ENCODE measurements at regions not wholly inside any gene's neighbourhood (a gene's known extent, or its start where the extent isn't known, plus 50 kb on each side); places are given as distances from the start of the nearest gene placed in this dataset.

GRCh38 chr9:126157826-126158587 lies 168.6 kb upstream of the MVB12B start:
- no peak for TF ChIP-seq CTCF (IDR thresholded peaks at IDR 0.05)
- TF ChIP-seq POLR2A (IDR thresholded peaks at IDR 0.05) = no peak
- no peak for TF ChIP-seq EP300 (IDR thresholded peaks at IDR 0.05)
- Histone ChIP-seq H3K36me3 (no peaks in the 10 kb centered on the region), H3K27ac (no peak overlapping the region), H3K4me1 (no peaks in the 10 kb centered on the region), H3K4me3 (no peak overlapping the region), H3K9me3 (no peaks in the 10 kb centered on the region), H3K27me3 (peaks cover 0 to 1% of the 10 kb centered on the region in 2 donors)
- DNase-seq (ENCODE audit: low spot score in 2 of 2) = no peak
- 67 to 68% methylated on average over 29 of the region's 29 CpGs for WGBS, 2 donors

- Histone ChIP-seq H3K27ac (no peak overlapping the region), H3K4me1 (no peaks in the 10 kb centered on the region), H3K36me3 (no peaks in the 10 kb centered on the region), H3K9me3 (no peaks in the 10 kb centered on the region), H3K27me3 (no peaks in the 10 kb centered on the region), H3K4me3 (no peak overlapping the region)
- 52 to 56% methylated on average over 10 of the region's 10 CpGs for whole genome bisulfite sequencing, 2 donors
- no peak for TF ChIP-seq EP300 (IDR thresholded peaks at IDR 0.05)
- no peak for TF ChIP-seq POLR2A (IDR thresholded peaks at IDR 0.05)
- no peak for TF ChIP-seq CTCF (IDR thresholded peaks at IDR 0.05)
- DNase-seq (ENCODE audit: low spot score in 2 of 2) = no peak
Measured at GRCh38 chr9:126158588-126159429, 167.8 kb upstream of the MVB12B start.

GRCh38 chr9:126159430-126160060 lies 167.1 kb upstream of the MVB12B start:
- no peaks in the 10 kb centered on the region for H3K36me3 ChIP-seq
- no peak overlapping the region for H3K4me3 ChIP-seq
- WGBS, 2 donors = 64 to 69% methylated on average over 17 of the region's 17 CpGs
- no peak for TF ChIP-seq CTCF (IDR thresholded peaks at IDR 0.05)
- TF ChIP-seq POLR2A (IDR thresholded peaks at IDR 0.05) = no peak
- TF ChIP-seq EP300 (IDR thresholded peaks at IDR 0.05) = no peak
- H3K9me3 ChIP-seq = no peaks in the 10 kb centered on the region
- H3K27ac ChIP-seq = no peak overlapping the region
- H3K27me3 ChIP-seq = no peaks in the 10 kb centered on the region
- H3K4me1 ChIP-seq = no peaks in the 10 kb centered on the region
- no peak for DNase-seq (ENCODE audit: low spot score in 2 of 2)

- WGBS, 2 donors = 63 to 64% methylated on average over 10 of the region's 10 CpGs
- TF ChIP-seq POLR2A (IDR thresholded peaks at IDR 0.05) (no peak), CTCF (IDR thresholded peaks at IDR 0.05) (no peak), EP300 (IDR thresholded peaks at IDR 0.05) (no peak)
- H3K27ac ChIP-seq = no peak overlapping the region
- H3K36me3 ChIP-seq = no peaks in the 10 kb centered on the region
- H3K27me3 ChIP-seq = no peaks in the 10 kb centered on the region
- H3K4me1 ChIP-seq = no peaks in the 10 kb centered on the region
- no peak for DNase-seq (ENCODE audit: low spot score in 2 of 2)
- H3K4me3 ChIP-seq = no peak overlapping the region
- no peaks in the 10 kb centered on the region for H3K9me3 ChIP-seq
Measured at GRCh38 chr9:126160067-126160853, 166.4 kb upstream of the MVB12B start.
